PC-9 (cell line): ENCODE measurements at regions not wholly inside any gene's neighbourhood (a gene's known extent, or its start where the extent isn't known, plus 50 kb on each side); places are given as distances from the start of the nearest gene placed in this dataset.

Experiments used
- BruUV-seq: library from RNA; stranded (reverse); fragments of 400-500 nt; replicated peaks from 2 replicates; lab custom pipeline; 2021; lab: Mats Ljungman, UMichigan
- CTCF ChIA-PET: fragments of 300-600 bp; sonication (Branson Sonifier 250); formaldehyde crosslinking; loops from one replicate; lab custom pipeline; 2022; ENCODE audit warnings: antibody characterized with exemption; lab: Charles Lee
- POLR2A ChIA-PET: fragments of 300-600 bp; sonication (Branson Sonifier 250); formaldehyde crosslinking; loops from one replicate; lab custom pipeline; 2022; ENCODE audit warnings: antibody characterized with exemption; ENCODE audit not compliant: unreplicated experiment; lab: Charles Lee
- DNase-seq, 2 experiments: peaks; one replicate each; pipeline versions ENCODE4 v3.0.0 to v3.0.0-alpha.2; 2015 to 2022; ENCODE audit warnings: mixed read lengths in 1 of 2
- H2AFZ ChIP-seq: fragments of 200-600 bp; sonication (generic); 2 replicates; pipeline ENCODE4 v1.8.1; 2017; ENCODE audit warnings: antibody characterized with exemption
- H3F3A ChIP-seq: fragments of 200-600 bp; sonication (generic); 2 replicates; pipeline ENCODE4 v1.8.1; 2017; ENCODE audit warnings: antibody characterized with exemption, mild to moderate bottlenecking, low read depth; ENCODE audit not compliant: insufficient read depth
- H3K27ac ChIP-seq: fragments of 200-600 bp; sonication (generic); 2 replicates; pipeline ENCODE4 v1.6.1; 2016; ENCODE audit warnings: mixed run types
- H3K27me3 ChIP-seq: fragments of 200-600 bp; sonication (generic); 2 replicates; pipeline ENCODE4 v1.6.1; 2016; ENCODE audit warnings: low read depth, mixed run types; ENCODE audit not compliant: insufficient read depth
- H3K36me3 ChIP-seq: fragments of 200-600 bp; sonication (generic); 2 replicates; pipeline ENCODE4 v1.6.1; 2016; ENCODE audit warnings: low read depth, mixed run types
- H3K4me1 ChIP-seq: fragments of 200-600 bp; sonication (generic); replicated peaks from 2 replicates; pipeline ENCODE4 v1.6.1; 2016; ENCODE audit warnings: mixed run types; ENCODE audit not compliant: insufficient read depth
- H3K4me2 ChIP-seq: fragments of 200-600 bp; sonication (generic); 2 replicates; pipeline ENCODE4 v1.6.1; 2017; ENCODE audit warnings: mixed run types
- H3K4me3 ChIP-seq: fragments of 200-600 bp; sonication (generic); 2 replicates; pipeline ENCODE4 v1.6.1; 2016; ENCODE audit warnings: mixed run types
- H3K79me2 ChIP-seq: fragments of 200-600 bp; sonication (generic); 2 replicates; pipeline ENCODE4 v1.6.1; 2017; ENCODE audit warnings: low read depth, mixed run types
- H3K9me2 ChIP-seq: fragments of 200-600 bp; sonication (generic); 2 replicates; pipeline ENCODE4 v1.8.1; 2017; ENCODE audit warnings: mild to moderate bottlenecking; ENCODE audit not compliant: insufficient read depth
- H3K9me3 ChIP-seq: fragments of 200-600 bp; sonication (generic); 2 replicates; pipeline ENCODE4 v1.8.1; 2016; ENCODE audit warnings: low read depth; ENCODE audit not compliant: insufficient read depth
- H4K20me1 ChIP-seq: fragments of 200-600 bp; sonication (generic); 2 replicates; pipeline ENCODE4 v1.8.1; 2017; ENCODE audit not compliant: insufficient read depth
- CTCF ChIP-seq: fragments of 200-600 bp; sonication (generic); conservative IDR thresholded peaks from 2 replicates; pipeline ENCODE4 v1.6.1; 2017; ENCODE audit warnings: mixed run types, antibody characterized with exemption, mild to moderate bottlenecking, moderate library complexity
- EZH2 ChIP-seq: fragments of 200-600 bp; sonication (generic); IDR thresholded peaks from 2 replicates; pipeline ENCODE4 v1.8.0; 2017; ENCODE audit warnings: antibody characterized with exemption, low read depth
- intact Hi-C: fragments of 100-400 bp; cut with micrococcal nuclease; formaldehyde crosslinking; loops from one replicate; pipeline ENCODE4 v1.10.0; 2022; ENCODE audit not compliant: unreplicated experiment

- Histone ChIP-seq H3K9me3 (no peaks in the 10 kb centered on the region), H3K27ac (no peak overlapping the region), H3F3A (no peaks in the 10 kb centered on the region), H3K4me1 (no peaks in the 10 kb centered on the region), H2AFZ (no peak overlapping the region), H3K4me3 (no peak overlapping the region), H3K36me3 (no peaks in the 10 kb centered on the region), H3K9me2 (no peaks in the 10 kb centered on the region), H4K20me1 (no peaks in the 10 kb centered on the region), H3K79me2 (no peaks in the 10 kb centered on the region), H3K27me3 (no peaks in the 10 kb centered on the region), H3K4me2 (no peak overlapping the region)
- POLR2A ChIA-PET, result no interaction called here
- TF ChIP-seq CTCF (no peak), EZH2 (no peak)
- no TSS peak for BruUV-seq
- CTCF ChIA-PET, result no interaction called here
- intact Hi-C loops, result no loop called here
- no peak for DNase-seq
These were observed 351.9 kb downstream of the NFIB start for GRCh38 chr9:13962006-13962405.

- no peak for DNase-seq
- ChIA-PET POLR2A (no interaction called here), CTCF (no interaction called here)
- no peaks in the 10 kb centered on the region for H3K27me3 ChIP-seq
- no peak overlapping the region for H3K4me3 ChIP-seq
- H2AFZ ChIP-seq, result no peak overlapping the region
- H4K20me1 ChIP-seq, result no peaks in the 10 kb centered on the region
- H3K27ac ChIP-seq, result no peak overlapping the region
- no peak for TF ChIP-seq CTCF
- TF ChIP-seq EZH2, result no peak
- H3K9me2 ChIP-seq, result no peaks in the 10 kb centered on the region
- H3K79me2 ChIP-seq, result no peaks in the 10 kb centered on the region
- H3K4me2 ChIP-seq, result no peak overlapping the region
- no peaks in the 10 kb centered on the region for H3F3A ChIP-seq
- BruUV-seq, result no TSS peak
- intact Hi-C loops, result no loop called here
- H3K4me1 ChIP-seq, result no peaks in the 10 kb centered on the region
- no peaks in the 10 kb centered on the region for H3K9me3 ChIP-seq
- no peaks in the 10 kb centered on the region for H3K36me3 ChIP-seq
These were observed 353.8 kb downstream of the NFIB start for GRCh38 chr9:13960011-13960765.

DNA sequence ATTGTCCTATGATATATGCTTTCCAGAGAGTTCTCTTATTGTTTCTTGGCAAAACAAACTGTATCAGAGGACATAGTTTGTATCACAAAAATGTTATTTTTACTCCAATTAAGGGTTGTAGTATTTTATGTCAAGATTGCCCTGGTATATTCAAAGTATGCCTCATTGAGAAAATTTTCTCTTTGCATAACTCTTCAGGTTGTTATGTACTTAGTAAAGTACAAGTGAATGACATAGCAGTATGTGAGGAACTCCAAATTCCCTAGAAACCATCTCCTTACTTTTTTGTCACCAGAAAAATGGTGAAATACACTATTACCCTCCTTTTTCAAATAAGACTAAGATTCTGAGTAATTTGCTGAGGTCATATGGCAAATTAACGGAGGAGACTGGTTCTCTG lies 355.3 kb downstream of the NFIB start:
- no TSS peak for BruUV-seq
- CTCF ChIA-PET, result no interaction called here

More for the DNA sequence above, 355.3 kb downstream of the NFIB start:
- H3K27me3 ChIP-seq, result no peaks in the 10 kb centered on the region
- no peaks in the 10 kb centered on the region for H3K9me2 ChIP-seq
- TF ChIP-seq CTCF, result no peak
- H3K9me3 ChIP-seq, result no peaks in the 10 kb centered on the region
- no peak overlapping the region for H3K4me3 ChIP-seq
- DNase-seq, result no peak
- no peak overlapping the region for H2AFZ ChIP-seq
- H3K36me3 ChIP-seq, result no peaks in the 10 kb centered on the region
- H3K27ac ChIP-seq, result no peak overlapping the region
- intact Hi-C loops, result no loop called here
- no peaks in the 10 kb centered on the region for H3K4me1 ChIP-seq
- H3K4me2 ChIP-seq, result no peak overlapping the region
- POLR2A ChIA-PET, result no interaction called here
- no peaks in the 10 kb centered on the region for H3F3A ChIP-seq
- H3K79me2 ChIP-seq, result no peaks in the 10 kb centered on the region
- no peaks in the 10 kb centered on the region for H4K20me1 ChIP-seq
